A549 (cell line): ENCODE measurements at regions not wholly inside any gene's neighbourhood (a gene's known extent, or its start where the extent isn't known, plus 50 kb on each side); places are given as distances from the start of the nearest gene placed in this dataset.
A peak's percentile ranks its signal among the peaks of the same experiment; 100 is the strongest.

Source experiments
- ATAC-seq, 2 experiments: fragments of 200-7000 bp in 1 of 2; fragments of >200 bp in 1 of 2; cut with Nextera tagmentation in 1 of 2; cut with Tn5 transposase in 1 of 2; 3 replicates each; pipeline versions ENCODE4 v1.8.0 to v1.9.1; 2018 to 2020; ENCODE audit warnings: mild to moderate bottlenecking in 1 of 2, moderate library complexity in 1 of 2
- CTCF ChIA-PET: fragments of 300-600 bp; sonication (Branson Sonifier 250); formaldehyde crosslinking; extraction: SDS; loops from one replicate; lab custom pipeline; 2021; ENCODE audit warnings: antibody characterized with exemption, inconsistent platforms; lab: Yijun Ruan, JAX
- POLR2A ChIA-PET: fragments of 350-600 bp; formaldehyde crosslinking; extraction: SDS; loops from one replicate; lab custom pipeline; 2021; ENCODE audit warnings: antibody characterized with exemption, inconsistent platforms; lab: Yijun Ruan, JAX
- DNase-seq, 2 experiments: peaks; one replicate each; pipeline versions ENCODE4 v3.0.0 to v3.0.0-alpha.2; 2011 to 2016; ENCODE audit warnings: low read depth in 1 of 2, low spot score in 1 of 2
- FAIRE-seq: peaks from 2 replicates; lab custom pipeline; 2011; peaks lifted over from hg19 to GRCh38; lab: Jason Lieb, UNC
- H3K27ac ChIP-seq, 2 experiments: fragments of >200 bp; sonication (Bioruptor Twin); formaldehyde crosslinking; 3 replicates each; pipeline ENCODE4 v1.5.1; 2016 to 2017
- H3K4me1 ChIP-seq: fragments of >200 bp; sonication (Bioruptor Twin); formaldehyde crosslinking; 3 replicates; pipeline ENCODE4 v1.6.1; 2016
- H3K4me2 ChIP-seq: fragments of >200 bp; sonication (Bioruptor Twin); formaldehyde crosslinking; 3 replicates; pipeline ENCODE4 v1.6.1; 2016
- H3K4me3 ChIP-seq: fragments of >200 bp; sonication (Bioruptor Twin); formaldehyde crosslinking; 3 replicates; pipeline ENCODE4 v1.5.1; 2016
- H3K9me3 ChIP-seq: fragments of >200 bp; sonication (Bioruptor Twin); formaldehyde crosslinking; 3 replicates; pipeline ENCODE4 v1.6.1; 2016
- BCL3 ChIP-seq: fragments of >200 bp; sonication (Bioruptor Twin); formaldehyde crosslinking; IDR thresholded peaks from 3 replicates; pipeline ENCODE4 v1.6.1; 2016
- CHD2 ChIP-seq: fragments of 150-350 bp; IDR thresholded peaks from 2 replicates; pipeline ENCODE4 v1.6.1; 2014; ENCODE audit warnings: low read length; ENCODE audit not compliant: partially characterized antibody
- CHD4 ChIP-seq: fragments of 200-600 bp; sonication (generic); IDR thresholded peaks from 2 replicates; pipeline ENCODE4 v1.6.1; 2016; ENCODE audit warnings: antibody characterized with exemption, mild to moderate bottlenecking, borderline replicate concordance
- EHMT2 ChIP-seq: fragments of 200-600 bp; sonication (generic); IDR thresholded peaks from 2 replicates; pipeline ENCODE4 v1.6.1; 2016; ENCODE audit warnings: antibody characterized with exemption, low read depth, mild to moderate bottlenecking, moderate library complexity
- ELK1 ChIP-seq: fragments of 150-350 bp; IDR thresholded peaks from 2 replicates; pipeline ENCODE4 v1.6.1; 2014; ENCODE audit warnings: low read depth, mild to moderate bottlenecking, low read length
- FOSL2 ChIP-seq, 2 experiments: fragments of 450-650 bp in 1 of 2; fragments of >200 bp in 1 of 2; sonication (Bioruptor Twin) in 1 of 2; formaldehyde crosslinking; IDR thresholded peaks; 2 replicates each; pipeline versions ENCODE4 v1.5.0 to v1.6.1; 2016 to 2020; ENCODE audit warnings: mild to moderate bottlenecking in 1 of 2, moderate library complexity in 1 of 2
- FOXS1 ChIP-seq: fragments of 250-450 bp; sonication (Bioruptor Pico); IDR thresholded peaks from 2 replicates; pipeline ENCODE4 v1.5.0; 2020; ENCODE audit warnings: mild to moderate bottlenecking, moderate library complexity
- JUN ChIP-seq, 2 experiments: fragments of >200 bp; sonication (Bioruptor Twin); formaldehyde crosslinking; IDR thresholded peaks; 2 replicates in 1 of 2; 3 replicates in 1 of 2; pipeline ENCODE4 v1.6.1; 2016 to 2017
- JUNB ChIP-seq: fragments of >200 bp; sonication (Bioruptor Twin); formaldehyde crosslinking; IDR thresholded peaks from 2 replicates; pipeline ENCODE4 v1.6.1; 2016
- KDM1A ChIP-seq: fragments of 200-600 bp; sonication (generic); IDR thresholded peaks from 2 replicates; pipeline ENCODE4 v1.6.1; 2016; ENCODE audit warnings: low read depth, mild to moderate bottlenecking
- MAFK ChIP-seq: fragments of 450-650 bp; IDR thresholded peaks from 2 replicates; pipeline ENCODE4 v1.6.1; 2014; ENCODE audit not compliant: partially characterized antibody
- MAZ ChIP-seq: fragments of 150-350 bp; IDR thresholded peaks from 2 replicates; pipeline ENCODE4 v1.6.1; 2014; ENCODE audit warnings: antibody characterized with exemption, low read depth, low read length, borderline replicate concordance
- PBX3 ChIP-seq: IDR thresholded peaks from 2 replicates; pipeline ENCODE4 v1.6.1; 2012
- PHF8 ChIP-seq: fragments of 200-600 bp; sonication (generic); IDR thresholded peaks from 2 replicates; pipeline ENCODE4 v1.6.1; 2016; ENCODE audit warnings: low read depth, mild to moderate bottlenecking, antibody characterized with exemption, moderate library complexity, borderline replicate concordance
- POLR2AphosphoS2 ChIP-seq: conservative IDR thresholded peaks from 2 replicates; pipeline ENCODE4 v1.6.1; 2012; ENCODE audit warnings: low read length, improper control_type of control experiment, inconsistent platforms
- RAD21 ChIP-seq, 2 experiments: fragments of >200 bp in 1 of 2; sonication (Bioruptor Twin) in 1 of 2; formaldehyde crosslinking in 1 of 2; IDR thresholded peaks in 1 of 2; conservative IDR thresholded peaks in 1 of 2; 2 replicates in 1 of 2; 3 replicates in 1 of 2; pipeline ENCODE4 v1.6.1; 2012 to 2018; ENCODE audit warnings: inconsistent platforms in 1 of 2
- RNF2 ChIP-seq: fragments of 200-600 bp; sonication (generic); IDR thresholded peaks from 2 replicates; pipeline ENCODE4 v1.6.1; 2016; ENCODE audit warnings: low read depth, mild to moderate bottlenecking, antibody characterized with exemption, moderate library complexity, borderline replicate concordance
- ZC3H11A ChIP-seq: fragments of 450-650 bp; IDR thresholded peaks from 2 replicates; pipeline ENCODE4 v1.6.1; 2014; ENCODE audit warnings: antibody characterized with exemption, mild to moderate bottlenecking
- WGBS: methylation state at CpG from one replicate; pipeline ENCODE4 v1.1.6; 2017; ENCODE audit errors: missing lambda C conversion rate; 5-methylcytosine and 5-hydroxymethylcytosine counted together
- TF ChIP-seq, protein P1 (sequence below): IDR thresholded peaks from 2 replicates; pipeline ENCODE4 v1.6.1; 2012; ENCODE audit warnings: low read depth, borderline replicate concordance

- no peaks in the 10 kb centered on the region for H3K9me3 ChIP-seq
- 71% methylated on average over 2 of the region's 2 CpGs for WGBS
- FAIRE-seq: no peak
- DNase-seq: no peak
- ChIA-PET POLR2A (no interaction called here), CTCF (interaction anchor here (0.6 kb wide), 1 partner anchor 726 kb away, joined by 3 read pairs; no protein-coding TSS in a partner anchor)
- H3K27ac ChIP-seq: no peak overlapping the region
- no peak for TF ChIP-seq RAD21 (conservative IDR thresholded peaks at IDR 0.05 in 1 of 2, IDR thresholded peaks at IDR 0.05 in 1 of 2)
- no peak for TF ChIP-seq JUNB
- TF ChIP-seq RNF2: no peak
- TF ChIP-seq PHF8: no peak
- TF ChIP-seq BCL3: no peak
- no peak for TF ChIP-seq FOSL2 (IDR thresholded peaks at IDR 0.05)
- TF ChIP-seq FOSL2 (CRISPR knock-in tag; IDR thresholded peaks at IDR 0.05): no peak
- ATAC-seq: no peak
- H3K4me3 ChIP-seq: no peak overlapping the region
- no peak overlapping the region for H3K4me2 ChIP-seq
- H3K4me1 ChIP-seq: no peaks in the 10 kb centered on the region
Observed at GRCh38 chr1:199509456-199509855, 518.1 kb upstream of the NR5A2 start.

GRCh38 chr1:199510314-199510713, 517.2 kb upstream of the NR5A2 start:
- no peak for FAIRE-seq
- ChIA-PET CTCF (interaction anchor here (0.6 kb wide), 1 partner anchor 727 kb away, joined by 3 read pairs; no protein-coding TSS in a partner anchor), POLR2A (no interaction called here)

GRCh38 chr1:199512037-199512710, 515.3 kb upstream of the NR5A2 start:
- ATAC-seq (no peak), DNase-seq (no peak), FAIRE-seq (no peak)
- Histone ChIP-seq H3K9me3 (no peaks in the 10 kb centered on the region), H3K4me2 (no peak overlapping the region), H3K4me3 (no peak overlapping the region), H3K4me1 (no peaks in the 10 kb centered on the region), H3K27ac (no peak overlapping the region)
- 65% methylated on average over 6 of the region's 6 CpGs for WGBS
- ChIA-PET POLR2A (no interaction called here), CTCF (no interaction called here)
- TF ChIP-seq ELK1 (no peak), CHD2 (no peak), PHF8 (no peak), CHD4 (no peak), EHMT2 (no peak), JUN (IDR thresholded peaks at IDR 0.05) (no peak), MAFK (peak; percentile 63)
- TF ChIP-seq, protein P1, sequence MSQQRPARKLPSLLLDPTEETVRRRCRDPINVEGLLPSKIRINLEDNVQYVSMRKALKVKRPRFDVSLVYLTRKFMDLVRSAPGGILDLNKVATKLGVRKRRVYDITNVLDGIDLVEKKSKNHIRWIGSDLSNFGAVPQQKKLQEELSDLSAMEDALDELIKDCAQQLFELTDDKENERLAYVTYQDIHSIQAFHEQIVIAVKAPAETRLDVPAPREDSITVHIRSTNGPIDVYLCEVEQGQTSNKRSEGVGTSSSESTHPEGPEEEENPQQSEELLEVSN: no peak

More at GRCh38 chr1:199510314-199510713, 517.2 kb upstream of the NR5A2 start:
- no peak for TF ChIP-seq FOXS1
- TF ChIP-seq KDM1A: no peak
- TF ChIP-seq POLR2AphosphoS2: no peak
- no peak for TF ChIP-seq ZC3H11A
- TF ChIP-seq CHD2: no peak
- TF ChIP-seq MAZ: no peak
- no peak for TF ChIP-seq PBX3
- H3K4me3 ChIP-seq: no peak overlapping the region
- H3K9me3 ChIP-seq: no peaks in the 10 kb centered on the region
- H3K27ac ChIP-seq: no peak overlapping the region
- ATAC-seq (no peak), DNase-seq (no peak)
- no peaks in the 10 kb centered on the region for H3K4me1 ChIP-seq
- WGBS: 46% methylated on average over 5 of the region's 5 CpGs
- H3K4me2 ChIP-seq: no peak overlapping the region
